ENCODE measurements at regions not wholly inside any gene's neighbourhood (a gene's known extent, or its start where the extent isn't known, plus 50 kb on each side); places are given as distances from the start of the nearest gene placed in this dataset.

- ChIA-PET POLR2A (no interaction called here), CTCF (no interaction called here)
- TF ChIP-seq CBFB (CRISPR knock-in tag; IDR thresholded peaks at IDR 0.05; ENCODE audit: low read depth) (no peak), ETV6 (CRISPR knock-in tag; IDR thresholded peaks at IDR 0.05) (no peak), GABPB1 (CRISPR knock-in tag; IDR thresholded peaks at IDR 0.05) (no peak), KAT7 (CRISPR knock-in tag; IDR thresholded peaks at IDR 0.05; ENCODE audit: borderline replicate concordance) (no peak), JUN (CRISPR knock-in tag; IDR thresholded peaks at IDR 0.05) (no peak), ZNF121 (CRISPR knock-in tag; IDR thresholded peaks at IDR 0.05) (no peak), ATF1 (CRISPR knock-in tag; IDR thresholded peaks at IDR 0.05) (no peak), ZNF512 (CRISPR knock-in tag; IDR thresholded peaks at IDR 0.05; ENCODE audit: borderline replicate concordance) (no peak), ZBTB21 (CRISPR knock-in tag; IDR thresholded peaks at IDR 0.05; ENCODE audit: borderline replicate concordance) (no peak), SMAD3 (CRISPR knock-in tag; IDR thresholded peaks at IDR 0.05; ENCODE audit: borderline replicate concordance) (no peak), JAZF1 (CRISPR knock-in tag; IDR thresholded peaks at IDR 0.05) (no peak), CREM (CRISPR knock-in tag; IDR thresholded peaks at IDR 0.05) (no peak)
- TF ChIP-seq, protein P1, sequence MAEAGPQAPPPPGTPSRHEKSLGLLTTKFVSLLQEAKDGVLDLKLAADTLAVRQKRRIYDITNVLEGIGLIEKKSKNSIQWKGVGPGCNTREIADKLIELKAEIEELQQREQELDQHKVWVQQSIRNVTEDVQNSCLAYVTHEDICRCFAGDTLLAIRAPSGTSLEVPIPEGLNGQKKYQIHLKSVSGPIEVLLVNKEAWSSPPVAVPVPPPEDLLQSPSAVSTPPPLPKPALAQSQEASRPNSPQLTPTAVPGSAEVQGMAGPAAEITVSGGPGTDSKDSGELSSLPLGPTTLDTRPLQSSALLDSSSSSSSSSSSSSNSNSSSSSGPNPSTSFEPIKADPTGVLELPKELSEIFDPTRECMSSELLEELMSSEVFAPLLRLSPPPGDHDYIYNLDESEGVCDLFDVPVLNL (CRISPR knock-in tag; IDR thresholded peaks at IDR 0.05; ENCODE audit: borderline replicate concordance, low read depth) = no peak
- TF ChIP-seq, protein P2, sequence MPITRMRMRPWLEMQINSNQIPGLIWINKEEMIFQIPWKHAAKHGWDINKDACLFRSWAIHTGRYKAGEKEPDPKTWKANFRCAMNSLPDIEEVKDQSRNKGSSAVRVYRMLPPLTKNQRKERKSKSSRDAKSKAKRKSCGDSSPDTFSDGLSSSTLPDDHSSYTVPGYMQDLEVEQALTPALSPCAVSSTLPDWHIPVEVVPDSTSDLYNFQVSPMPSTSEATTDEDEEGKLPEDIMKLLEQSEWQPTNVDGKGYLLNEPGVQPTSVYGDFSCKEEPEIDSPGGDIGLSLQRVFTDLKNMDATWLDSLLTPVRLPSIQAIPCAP (CRISPR knock-in tag; IDR thresholded peaks at IDR 0.05) = no peak
- TF ChIP-seq, protein P3, sequence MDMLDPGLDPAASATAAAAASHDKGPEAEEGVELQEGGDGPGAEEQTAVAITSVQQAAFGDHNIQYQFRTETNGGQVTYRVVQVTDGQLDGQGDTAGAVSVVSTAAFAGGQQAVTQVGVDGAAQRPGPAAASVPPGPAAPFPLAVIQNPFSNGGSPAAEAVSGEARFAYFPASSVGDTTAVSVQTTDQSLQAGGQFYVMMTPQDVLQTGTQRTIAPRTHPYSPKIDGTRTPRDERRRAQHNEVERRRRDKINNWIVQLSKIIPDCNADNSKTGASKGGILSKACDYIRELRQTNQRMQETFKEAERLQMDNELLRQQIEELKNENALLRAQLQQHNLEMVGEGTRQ (CRISPR knock-in tag; IDR thresholded peaks at IDR 0.05) = no peak
- peaks cover 7% of the 10 kb centered on the region for H3K9me3 Mint-ChIP-seq
- no peak overlapping the region for H3K4me3 Mint-ChIP-seq
- no peaks in the 10 kb centered on the region; the same call in 1 of the 2 replicates for H3K27me3 Mint-ChIP-seq (ENCODE audit: low read depth)
- ATAC-seq (no peak), DNase-seq (ENCODE audit: low spot score) (no peak)
- no peaks in the 10 kb centered on the region for H3K36me3 Mint-ChIP-seq
- H3K4me1 Mint-ChIP-seq = peaks cover 7% of the 10 kb centered on the region
- H3K27ac Mint-ChIP-seq = no peak overlapping the region
Observed at GRCh38 chr5:2996248-2996647, 244.8 kb upstream of the IRX2 start.

- H3K9me3 Mint-ChIP-seq = 0 out of 2 replicates have a peak, but pooled peaks cover 4% of the 10 kb centered on the region
- CTCF ChIA-PET = no interaction called here
- H3K36me3 Mint-ChIP-seq = no peaks in the 10 kb centered on the region
- H3K4me3 Mint-ChIP-seq = no peak overlapping the region
- H3K27ac Mint-ChIP-seq = no peak overlapping the region
- POLR2A ChIA-PET = no interaction called here
- no peaks in the 10 kb centered on the region; the same call in 1 of the 2 replicates for H3K27me3 Mint-ChIP-seq (ENCODE audit: low read depth)
- no peak for DNase-seq (ENCODE audit: low spot score)
- peaks cover 7% of the 10 kb centered on the region for H3K4me1 Mint-ChIP-seq
- no peak for ATAC-seq
- TF ChIP-seq GTF2I (CRISPR knock-in tag; conservative IDR thresholded peaks at IDR 0.05) (no peak), JUN (CRISPR knock-in tag; IDR thresholded peaks at IDR 0.05) (no peak), NFE2L1 (CRISPR knock-in tag; IDR thresholded peaks at IDR 0.05) (no peak), ESRRA (CRISPR knock-in tag; IDR thresholded peaks at IDR 0.05; ENCODE audit: borderline replicate concordance) (no peak), CREM (CRISPR knock-in tag; IDR thresholded peaks at IDR 0.05) (no peak), ZNF281 (CRISPR knock-in tag; IDR thresholded peaks at IDR 0.05) (no peak), SMAD3 (CRISPR knock-in tag; IDR thresholded peaks at IDR 0.05; ENCODE audit: borderline replicate concordance) (no peak)
- TF ChIP-seq, protein P4, sequence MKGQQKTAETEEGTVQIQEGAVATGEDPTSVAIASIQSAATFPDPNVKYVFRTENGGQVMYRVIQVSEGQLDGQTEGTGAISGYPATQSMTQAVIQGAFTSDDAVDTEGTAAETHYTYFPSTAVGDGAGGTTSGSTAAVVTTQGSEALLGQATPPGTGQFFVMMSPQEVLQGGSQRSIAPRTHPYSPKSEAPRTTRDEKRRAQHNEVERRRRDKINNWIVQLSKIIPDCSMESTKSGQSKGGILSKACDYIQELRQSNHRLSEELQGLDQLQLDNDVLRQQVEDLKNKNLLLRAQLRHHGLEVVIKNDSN (CRISPR knock-in tag; IDR thresholded peaks at IDR 0.05) = no peak
- TF ChIP-seq, protein P5, sequence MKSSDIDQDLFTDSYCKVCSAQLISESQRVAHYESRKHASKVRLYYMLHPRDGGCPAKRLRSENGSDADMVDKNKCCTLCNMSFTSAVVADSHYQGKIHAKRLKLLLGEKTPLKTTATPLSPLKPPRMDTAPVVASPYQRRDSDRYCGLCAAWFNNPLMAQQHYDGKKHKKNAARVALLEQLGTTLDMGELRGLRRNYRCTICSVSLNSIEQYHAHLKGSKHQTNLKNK (CRISPR knock-in tag; IDR thresholded peaks at IDR 0.05) = no peak
- TF ChIP-seq, protein P6, sequence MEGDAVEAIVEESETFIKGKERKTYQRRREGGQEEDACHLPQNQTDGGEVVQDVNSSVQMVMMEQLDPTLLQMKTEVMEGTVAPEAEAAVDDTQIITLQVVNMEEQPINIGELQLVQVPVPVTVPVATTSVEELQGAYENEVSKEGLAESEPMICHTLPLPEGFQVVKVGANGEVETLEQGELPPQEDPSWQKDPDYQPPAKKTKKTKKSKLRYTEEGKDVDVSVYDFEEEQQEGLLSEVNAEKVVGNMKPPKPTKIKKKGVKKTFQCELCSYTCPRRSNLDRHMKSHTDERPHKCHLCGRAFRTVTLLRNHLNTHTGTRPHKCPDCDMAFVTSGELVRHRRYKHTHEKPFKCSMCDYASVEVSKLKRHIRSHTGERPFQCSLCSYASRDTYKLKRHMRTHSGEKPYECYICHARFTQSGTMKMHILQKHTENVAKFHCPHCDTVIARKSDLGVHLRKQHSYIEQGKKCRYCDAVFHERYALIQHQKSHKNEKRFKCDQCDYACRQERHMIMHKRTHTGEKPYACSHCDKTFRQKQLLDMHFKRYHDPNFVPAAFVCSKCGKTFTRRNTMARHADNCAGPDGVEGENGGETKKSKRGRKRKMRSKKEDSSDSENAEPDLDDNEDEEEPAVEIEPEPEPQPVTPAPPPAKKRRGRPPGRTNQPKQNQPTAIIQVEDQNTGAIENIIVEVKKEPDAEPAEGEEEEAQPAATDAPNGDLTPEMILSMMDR (IDR thresholded peaks at IDR 0.05) = no peak
Observed at GRCh38 chr5:2995667-2996066, 244.2 kb upstream of the IRX2 start.

Data from WTC11 (cell line).